Neural progenitor cell (in vitro differentiated cells): ENCODE measurements at regions not wholly inside any gene's neighbourhood (a gene's known extent, or its start where the extent isn't known, plus 50 kb on each side); places are given as distances from the start of the nearest gene placed in this dataset.
A peak's percentile ranks its signal among the peaks of the same experiment; 100 is the strongest.

Experiments
- DNase-seq: peaks from one replicate; pipeline ENCODE4 v3.0.0-alpha.2; 2016; ENCODE audit warnings: low spot score
- H2AFZ ChIP-seq: fragments of 200-600 bp; sonication (generic); replicated peaks from 2 replicates; pipeline ENCODE4 v1.6.1; 2016; ENCODE audit warnings: antibody characterized with exemption
- H3F3A ChIP-seq: fragments of 200-600 bp; sonication (generic); 2 replicates; pipeline ENCODE4 v1.6.1; 2016; ENCODE audit warnings: antibody characterized with exemption, low read depth
- H3K27ac ChIP-seq: fragments of 200-600 bp; sonication (generic); 2 replicates; pipeline ENCODE4 v1.5.1; 2016; ENCODE audit warnings: mild to moderate bottlenecking
- H3K27me3 ChIP-seq: fragments of 200-600 bp; sonication (generic); 2 replicates; pipeline ENCODE4 v1.6.1; 2016; ENCODE audit warnings: mild to moderate bottlenecking, moderate library complexity
- H3K36me3 ChIP-seq: fragments of 200-600 bp; sonication (generic); 2 replicates; pipeline ENCODE4 v1.5.1; 2016
- H3K4me1 ChIP-seq: fragments of 200-600 bp; sonication (generic); 2 replicates; pipeline ENCODE4 v1.6.1; 2016; ENCODE audit warnings: mixed run types
- H3K4me2 ChIP-seq: fragments of 200-600 bp; sonication (generic); 2 replicates; pipeline ENCODE4 v1.6.1; 2016
- H3K4me3 ChIP-seq: fragments of 200-600 bp; sonication (generic); 2 replicates; pipeline ENCODE4 v1.5.1; 2016
- H3K79me2 ChIP-seq: fragments of 200-600 bp; sonication (generic); 2 replicates; pipeline ENCODE4 v1.6.1; 2016; ENCODE audit warnings: low read depth
- H3K9ac ChIP-seq: fragments of 200-600 bp; sonication (generic); 2 replicates; pipeline ENCODE4 v1.6.1; 2016
- H3K9me3 ChIP-seq: fragments of 200-600 bp; sonication (generic); 2 replicates; pipeline ENCODE4 v1.5.1; 2016; ENCODE audit warnings: low read depth
- H4K20me1 ChIP-seq: fragments of 200-600 bp; sonication (generic); 2 replicates; pipeline ENCODE4 v1.6.1; 2016; ENCODE audit warnings: low read depth
- H3K27ac Mint-ChIP-seq: 3 replicates; pipeline ENCODE4 v1.8.0; 2021; ENCODE audit warnings: mixed read lengths
- H3K27me3 Mint-ChIP-seq: 2 replicates; pipeline ENCODE4 v1.8.0; 2022; ENCODE audit warnings: low read depth, mild to moderate bottlenecking, inconsistent platforms, moderate library complexity, mixed read lengths; ENCODE audit not compliant: insufficient read depth
- H3K36me3 Mint-ChIP-seq: 3 replicates; pipeline ENCODE4 v1.8.0; 2021; ENCODE audit warnings: mixed read lengths
- H3K4me1 Mint-ChIP-seq: 3 replicates; pipeline ENCODE4 v1.8.0; 2021; ENCODE audit warnings: mixed read lengths
- H3K4me3 Mint-ChIP-seq: 3 replicates; pipeline ENCODE4 v1.8.0; 2021; ENCODE audit warnings: mild to moderate bottlenecking, moderate library complexity, mixed read lengths
- H3K9me3 Mint-ChIP-seq: 3 replicates; pipeline ENCODE4 v1.8.0; 2020; ENCODE audit warnings: mixed read lengths
- CTCF ChIP-seq: fragments of 200-600 bp; sonication (generic); IDR thresholded peaks from 2 replicates; pipeline ENCODE4 v1.5.1; 2017; ENCODE audit warnings: antibody characterized with exemption, mild to moderate bottlenecking
- EZH2 ChIP-seq: fragments of 200-600 bp; sonication (generic); IDR thresholded peaks from 2 replicates; pipeline ENCODE4 v1.6.1; 2017; ENCODE audit warnings: antibody characterized with exemption, mild to moderate bottlenecking, moderate library complexity
- EZH2phosphoT487 ChIP-seq: fragments of 200-600 bp; sonication (generic); IDR thresholded peaks from 2 replicates; pipeline ENCODE4 v1.6.1; 2017; ENCODE audit warnings: antibody characterized with exemption

GRCh38 chr1:91153341-91153740 lies 131.5 kb upstream of the ZNF644 start:
- Mint-ChIP-seq H3K36me3 (no peaks in the 10 kb centered on the region), H3K9me3 (no peaks in the 10 kb centered on the region), H3K4me1 (no peaks in the 10 kb centered on the region), H3K27ac (no peak overlapping the region), H3K27me3 (no peaks in the 10 kb centered on the region), H3K4me3 (no peak overlapping the region)
- Histone ChIP-seq H2AFZ (no peak overlapping the region), H3K27ac (no peak overlapping the region), H3K4me2 (no peak overlapping the region), H3K9me3 (no peaks in the 10 kb centered on the region), H3F3A (no peaks in the 10 kb centered on the region), H3K9ac (no peak overlapping the region), H3K79me2 (no peaks in the 10 kb centered on the region), H3K4me3 (no peak overlapping the region), H3K36me3 (no peaks in the 10 kb centered on the region), H4K20me1 (no peaks in the 10 kb centered on the region), H3K27me3 (no peaks in the 10 kb centered on the region), H3K4me1 (no peaks in the 10 kb centered on the region)
- TF ChIP-seq EZH2phosphoT487 = no peak
- no peak for TF ChIP-seq CTCF
- no peak for TF ChIP-seq EZH2
- no peak for DNase-seq

GRCh38 chr1:91152331-91152730 lies 130.5 kb upstream of the ZNF644 start:
- Histone ChIP-seq H2AFZ (no peak overlapping the region), H3K4me3 (no peak overlapping the region), H4K20me1 (no peaks in the 10 kb centered on the region), H3K27ac (no peak overlapping the region), H3K4me2 (no peak overlapping the region), H3K9me3 (no peaks in the 10 kb centered on the region), H3K27me3 (no peaks in the 10 kb centered on the region), H3K36me3 (no peaks in the 10 kb centered on the region), H3F3A (no peaks in the 10 kb centered on the region), H3K9ac (no peak overlapping the region), H3K79me2 (no peaks in the 10 kb centered on the region), H3K4me1 (no peaks in the 10 kb centered on the region)
- H3K4me1 Mint-ChIP-seq = no peaks in the 10 kb centered on the region
- H3K4me3 Mint-ChIP-seq = no peak overlapping the region
- TF ChIP-seq EZH2phosphoT487 = no peak
- TF ChIP-seq CTCF = no peak
- H3K36me3 Mint-ChIP-seq = no peaks in the 10 kb centered on the region
- H3K27me3 Mint-ChIP-seq = no peaks in the 10 kb centered on the region
- no peak for DNase-seq
- no peaks in the 10 kb centered on the region for H3K9me3 Mint-ChIP-seq
- H3K27ac Mint-ChIP-seq = no peak overlapping the region

GRCh38 chr1:91151702-91152101 lies 129.9 kb upstream of the ZNF644 start:
- Histone ChIP-seq H3K27me3 (no peaks in the 10 kb centered on the region), H3K4me3 (no peak overlapping the region), H3K4me2 (no peak overlapping the region), H3K79me2 (no peaks in the 10 kb centered on the region), H3K9me3 (no peaks in the 10 kb centered on the region), H3K27ac (no peak overlapping the region), H2AFZ (no peak overlapping the region), H3K36me3 (no peaks in the 10 kb centered on the region), H4K20me1 (no peaks in the 10 kb centered on the region), H3F3A (no peaks in the 10 kb centered on the region), H3K4me1 (no peaks in the 10 kb centered on the region), H3K9ac (no peak overlapping the region)
- H3K4me3 Mint-ChIP-seq = no peak overlapping the region
- no peaks in the 10 kb centered on the region for H3K36me3 Mint-ChIP-seq
- H3K27me3 Mint-ChIP-seq = no peaks in the 10 kb centered on the region
- H3K27ac Mint-ChIP-seq = no peak overlapping the region
- no peaks in the 10 kb centered on the region for H3K4me1 Mint-ChIP-seq
- H3K9me3 Mint-ChIP-seq = no peaks in the 10 kb centered on the region
- TF ChIP-seq EZH2phosphoT487 (no peak), CTCF (no peak), EZH2 (no peak)
- no peak for DNase-seq

- Histone ChIP-seq H3K4me2 (no peak overlapping the region), H3K4me3 (no peak overlapping the region), H3F3A (no peaks in the 10 kb centered on the region), H3K9ac (no peak overlapping the region), H2AFZ (no peak overlapping the region), H3K36me3 (no peaks in the 10 kb centered on the region), H3K27me3 (no peaks in the 10 kb centered on the region), H3K4me1 (no peaks in the 10 kb centered on the region), H4K20me1 (no peaks in the 10 kb centered on the region), H3K79me2 (no peaks in the 10 kb centered on the region), H3K27ac (no peak overlapping the region), H3K9me3 (no peaks in the 10 kb centered on the region)
- Mint-ChIP-seq H3K27me3 (no peaks in the 10 kb centered on the region), H3K36me3 (no peaks in the 10 kb centered on the region), H3K4me3 (no peak overlapping the region), H3K4me1 (no peaks in the 10 kb centered on the region), H3K27ac (no peak overlapping the region), H3K9me3 (no peaks in the 10 kb centered on the region)
- DNase-seq = no peak
- TF ChIP-seq EZH2phosphoT487 (no peak), CTCF (peak; percentile 13), EZH2 (no peak)
Measured at GRCh38 chr1:91148641-91149069, 126.8 kb upstream of the ZNF644 start.
